NT2/D1 (cell line): ENCODE measurements at regions not wholly inside any gene's neighbourhood (a gene's known extent, or its start where the extent isn't known, plus 50 kb on each side); places are given as distances from the start of the nearest gene placed in this dataset.

Experiments used
- SUZ12 ChIP-seq: IDR thresholded peaks from 2 replicates; pipeline ENCODE4 v1.6.1; 2011; ENCODE audit not compliant: insufficient read length, insufficient read depth; ENCODE audit errors: extremely low read depth
- ZNF274 ChIP-seq: IDR thresholded peaks from 2 replicates; pipeline ENCODE4 v1.6.1; 2011; ENCODE audit warnings: mild to moderate bottlenecking, low read depth, low read length

DNA sequence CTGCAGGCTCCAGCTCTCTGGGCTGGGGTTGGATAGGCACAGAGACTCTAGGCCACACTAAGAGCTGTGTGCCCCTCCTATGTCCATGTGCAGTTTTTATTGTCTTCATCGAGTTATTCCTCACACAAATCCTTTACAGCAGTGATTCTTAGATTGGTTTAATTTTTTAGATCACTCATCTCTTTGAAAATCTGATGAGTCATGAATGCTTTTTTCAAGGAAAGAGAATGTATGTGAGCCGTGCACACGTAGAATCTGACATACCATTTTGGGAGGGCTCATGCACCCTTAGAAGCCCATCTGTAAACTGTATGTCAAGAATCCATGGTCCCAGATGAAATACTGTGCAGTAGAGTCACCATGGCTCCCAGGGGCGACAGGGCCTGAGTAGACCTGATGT is 100.7 kb upstream of the S1PR3 start:
- TF ChIP-seq SUZ12 (no peak), ZNF274 (no peak)
